Suprapubic skin (tissue), 4 donors: ENCODE measurements at regions not wholly inside any gene's neighbourhood (a gene's known extent, or its start where the extent isn't known, plus 50 kb on each side); places are given as distances from the start of the nearest gene placed in this dataset.

Experiments used
- DNase-seq, 2 donors: peaks; one replicate each; pipeline ENCODE4 v3.0.0-alpha.2; 2019; ENCODE audit warnings: low spot score in 2 of 2
- H3K27ac ChIP-seq: fragments of 200-600 bp; sonication (generic); one replicate; pipeline ENCODE4 v1.5.1; 2019
- H3K27me3 ChIP-seq: fragments of 200-600 bp; sonication (generic); one replicate; pipeline ENCODE4 v1.5.1; 2019
- H3K36me3 ChIP-seq: fragments of 200-600 bp; sonication (generic); one replicate; pipeline ENCODE4 v1.5.1; 2019
- H3K4me1 ChIP-seq: fragments of 200-600 bp; sonication (generic); one replicate; pipeline ENCODE4 v1.5.1; 2019
- H3K4me3 ChIP-seq: fragments of 200-600 bp; sonication (generic); one replicate; pipeline ENCODE4 v1.5.1; 2019; ENCODE audit warnings: mild to moderate bottlenecking
- H3K9me3 ChIP-seq: fragments of 200-600 bp; sonication (generic); one replicate; pipeline ENCODE4 v1.5.1; 2019
- EP300 ChIP-seq: sonication (generic); formaldehyde crosslinking; IDR thresholded peaks from one replicate; pipeline ENCODE4 v1.6.1; 2017; ENCODE audit warnings: antibody characterized with exemption
- POLR2A ChIP-seq, 2 donors: fragments of 450-650 bp; IDR thresholded peaks; one replicate each; pipeline ENCODE4 v1.6.1; 2017; ENCODE audit warnings: antibody characterized with exemption in 2 of 2, mild to moderate bottlenecking in 2 of 2, moderate library complexity in 2 of 2
- POLR2AphosphoS5 ChIP-seq, 3 donors: sonication (generic); formaldehyde crosslinking; IDR thresholded peaks; one replicate each; pipeline ENCODE4 v1.6.1; 2017; ENCODE audit warnings: antibody characterized with exemption in 3 of 3
- WGBS: methylation state at CpG from one replicate; pipeline ENCODE4 v1.1.5; 2018; 5-methylcytosine and 5-hydroxymethylcytosine counted together
- TF ChIP-seq, protein P1 (sequence below), 2 donors: fragments of 200-600 bp in 1 of 2; fragments of 450-650 bp in 1 of 2; sonication (generic) in 1 of 2; IDR thresholded peaks; one replicate each; pipeline ENCODE4 v1.5.1; 2016 to 2019; ENCODE audit warnings: antibody characterized with exemption in 2 of 2, mild to moderate bottlenecking in 1 of 2, moderate library complexity in 1 of 2

DNA sequence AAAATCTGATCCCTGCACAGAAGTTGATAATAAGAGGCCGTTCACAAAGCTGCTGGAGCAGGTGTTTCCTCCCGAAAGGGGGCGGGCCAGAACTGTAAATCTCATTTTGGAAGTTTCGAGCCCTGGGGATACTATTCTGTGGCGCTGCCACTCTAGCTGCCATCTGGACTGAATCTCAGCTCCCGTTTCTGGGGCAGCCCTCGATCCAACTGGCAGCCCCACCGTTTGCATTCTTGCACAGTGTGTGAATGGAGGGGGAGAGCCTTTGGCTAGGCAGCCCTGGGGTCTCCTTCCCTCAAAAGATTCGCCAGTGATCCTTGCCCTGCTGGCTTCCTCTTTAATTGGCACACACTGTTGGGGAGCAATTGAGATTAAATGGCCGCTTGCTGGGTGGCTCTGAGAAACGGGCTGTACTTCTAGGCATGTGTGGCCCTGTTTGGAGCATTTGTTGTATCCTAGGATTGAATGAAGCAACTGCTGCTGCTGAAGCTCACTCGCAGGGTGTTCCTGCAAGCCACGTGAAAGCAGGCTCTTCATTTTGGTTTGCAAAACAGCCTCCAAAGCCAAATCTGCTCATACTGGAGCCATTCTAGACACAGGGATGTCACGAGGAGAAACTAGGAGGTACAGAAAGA lies 57.2 kb upstream of the TOPAZ1 start:
- H3K27me3 ChIP-seq: peaks cover 7% of the 10 kb centered on the region
- 10% methylated on average over 13 of the region's 14 CpGs for WGBS
- H3K27ac ChIP-seq: peak overlapping the region; percentile 11
- H3K36me3 ChIP-seq: no peaks in the 10 kb centered on the region
- peak in 1 of 2 donors; percentile 60 for DNase-seq
- TF ChIP-seq POLR2A (IDR thresholded peaks at IDR 0.05) (no peak), EP300 (no peak), POLR2AphosphoS5 (IDR thresholded peaks at IDR 0.05) (no peak)
- TF ChIP-seq, protein P1, sequence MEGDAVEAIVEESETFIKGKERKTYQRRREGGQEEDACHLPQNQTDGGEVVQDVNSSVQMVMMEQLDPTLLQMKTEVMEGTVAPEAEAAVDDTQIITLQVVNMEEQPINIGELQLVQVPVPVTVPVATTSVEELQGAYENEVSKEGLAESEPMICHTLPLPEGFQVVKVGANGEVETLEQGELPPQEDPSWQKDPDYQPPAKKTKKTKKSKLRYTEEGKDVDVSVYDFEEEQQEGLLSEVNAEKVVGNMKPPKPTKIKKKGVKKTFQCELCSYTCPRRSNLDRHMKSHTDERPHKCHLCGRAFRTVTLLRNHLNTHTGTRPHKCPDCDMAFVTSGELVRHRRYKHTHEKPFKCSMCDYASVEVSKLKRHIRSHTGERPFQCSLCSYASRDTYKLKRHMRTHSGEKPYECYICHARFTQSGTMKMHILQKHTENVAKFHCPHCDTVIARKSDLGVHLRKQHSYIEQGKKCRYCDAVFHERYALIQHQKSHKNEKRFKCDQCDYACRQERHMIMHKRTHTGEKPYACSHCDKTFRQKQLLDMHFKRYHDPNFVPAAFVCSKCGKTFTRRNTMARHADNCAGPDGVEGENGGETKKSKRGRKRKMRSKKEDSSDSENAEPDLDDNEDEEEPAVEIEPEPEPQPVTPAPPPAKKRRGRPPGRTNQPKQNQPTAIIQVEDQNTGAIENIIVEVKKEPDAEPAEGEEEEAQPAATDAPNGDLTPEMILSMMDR (IDR thresholded peaks at IDR 0.05): no peak
- H3K9me3 ChIP-seq: no peaks in the 10 kb centered on the region
- H3K4me3 ChIP-seq: peak overlapping the region; percentile 24
- H3K4me1 ChIP-seq: peaks cover 15% of the 10 kb centered on the region

DNA sequence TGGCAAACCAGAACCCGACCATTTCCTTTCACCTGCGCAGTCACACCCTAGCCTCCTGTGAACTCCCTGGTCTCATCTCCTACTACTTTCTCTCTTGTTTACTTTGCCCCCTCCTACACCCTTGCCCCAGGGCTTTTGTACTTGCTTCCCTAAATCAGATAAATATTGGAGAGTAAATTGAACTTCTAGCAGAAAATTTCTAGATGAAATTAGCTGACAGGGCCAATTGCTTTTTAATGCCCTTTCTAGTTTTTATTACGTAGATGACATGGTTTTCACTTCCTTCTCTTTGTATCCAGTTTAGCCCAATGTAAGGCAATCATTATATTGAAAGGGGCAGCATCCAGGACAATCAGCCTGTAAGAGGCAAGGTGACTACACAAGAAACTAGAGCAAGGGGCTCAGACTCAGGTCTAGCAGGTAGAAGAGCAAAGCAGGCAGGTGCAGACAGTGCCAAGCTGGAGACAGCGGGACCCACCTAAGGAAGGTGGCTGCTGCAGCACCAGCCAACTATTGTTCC lies 56.2 kb upstream of the TOPAZ1 start:
- H3K4me1 ChIP-seq: peaks cover 15% of the 10 kb centered on the region
- 69% methylated on average over 4 of the region's 4 CpGs for WGBS
- no peak overlapping the region for H3K4me3 ChIP-seq
- peaks cover 7% of the 10 kb centered on the region for H3K27me3 ChIP-seq
- DNase-seq: no peak
- H3K27ac ChIP-seq: no peak overlapping the region
- H3K9me3 ChIP-seq: no peaks in the 10 kb centered on the region
- H3K36me3 ChIP-seq: no peaks in the 10 kb centered on the region
- TF ChIP-seq, protein P1 (IDR thresholded peaks at IDR 0.05): no peak
- TF ChIP-seq POLR2AphosphoS5 (IDR thresholded peaks at IDR 0.05) (no peak), EP300 (no peak), POLR2A (IDR thresholded peaks at IDR 0.05) (no peak)

DNA sequence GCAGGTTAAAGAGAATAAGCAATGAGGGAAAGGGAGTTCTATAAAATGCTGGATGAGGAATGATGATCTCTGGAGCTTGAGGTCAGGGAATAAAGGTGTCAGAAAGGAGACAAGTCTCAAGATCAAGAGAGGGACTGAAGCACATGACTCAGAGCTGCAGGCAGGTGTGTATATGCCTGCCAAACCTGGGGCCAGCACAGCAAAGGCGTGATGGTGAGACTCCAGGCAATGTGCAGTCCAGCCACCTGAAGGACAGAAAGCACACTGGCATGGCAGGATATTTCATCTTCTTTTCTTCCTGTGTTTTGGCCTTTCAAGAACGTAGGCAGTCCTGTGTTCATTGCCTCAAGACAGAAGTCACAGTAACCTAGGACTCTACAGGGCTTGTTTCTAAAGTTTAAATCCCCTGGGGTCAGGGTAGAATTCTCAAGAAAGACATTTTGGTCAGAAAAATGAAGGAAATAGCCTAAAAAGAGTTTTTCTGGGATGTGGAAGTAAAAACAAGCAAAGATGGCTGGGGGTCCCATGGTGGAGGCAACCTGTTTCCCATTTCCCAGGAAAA lies 55.5 kb upstream of the TOPAZ1 start:
- H3K4me3 ChIP-seq: no peak overlapping the region
- no peak overlapping the region for H3K27ac ChIP-seq
- no peak for DNase-seq
- H3K36me3 ChIP-seq: no peaks in the 10 kb centered on the region
- H3K27me3 ChIP-seq: peaks cover 7% of the 10 kb centered on the region
- 70% methylated on average over 2 of the region's 2 CpGs for WGBS
- H3K9me3 ChIP-seq: no peaks in the 10 kb centered on the region
- TF ChIP-seq, protein P1 (IDR thresholded peaks at IDR 0.05): no peak
- H3K4me1 ChIP-seq: peaks cover 15% of the 10 kb centered on the region

DNA sequence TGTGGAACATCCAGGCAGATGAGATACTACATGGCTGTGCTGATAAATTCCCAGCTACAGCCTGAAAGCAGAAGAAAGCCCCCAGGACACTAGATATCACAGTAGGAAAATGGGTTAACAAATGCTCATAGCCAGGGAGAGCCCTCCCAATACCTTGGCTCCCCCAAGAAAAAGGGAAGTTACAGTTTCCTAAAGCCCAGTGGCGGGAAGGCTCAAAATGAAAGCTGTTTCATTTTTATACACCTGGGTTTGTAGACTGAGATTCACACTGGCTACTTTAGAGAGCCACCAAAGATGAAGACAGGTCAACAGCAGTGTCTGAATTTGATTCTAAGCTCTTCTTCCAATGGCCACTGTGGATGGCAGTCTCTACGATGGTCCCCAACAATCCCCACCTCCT lies 55.0 kb upstream of the TOPAZ1 start:
- H3K27ac ChIP-seq: no peak overlapping the region
- H3K9me3 ChIP-seq: no peaks in the 10 kb centered on the region
- H3K4me3 ChIP-seq: no peak overlapping the region
- H3K36me3 ChIP-seq: no peaks in the 10 kb centered on the region
- TF ChIP-seq EP300 (no peak), POLR2AphosphoS5 (IDR thresholded peaks at IDR 0.05) (no peak), POLR2A (IDR thresholded peaks at IDR 0.05) (no peak)
- TF ChIP-seq, protein P1 (IDR thresholded peaks at IDR 0.05): no peak
- 85% methylated on average over 2 of the region's 2 CpGs for WGBS
- no peak for DNase-seq
- peaks cover 15% of the 10 kb centered on the region for H3K4me1 ChIP-seq
- peaks cover 7% of the 10 kb centered on the region for H3K27me3 ChIP-seq
